GM19468 (cell line): ENCODE measurements at regions not wholly inside any gene's neighbourhood (a gene's known extent, or its start where the extent isn't known, plus 50 kb on each side); places are given as distances from the start of the nearest gene placed in this dataset.

Experiments
- ATAC-seq: cut with Tn5 transposase; IDR thresholded peaks from one replicate; pipeline ENCODE4 v1.9.1; 2021; ENCODE audit warnings: mild to moderate bottlenecking, moderate library complexity, moderate number of reproducible peaks; ENCODE audit not compliant: unreplicated experiment; ENCODE audit errors: extremely low read depth

DNA sequence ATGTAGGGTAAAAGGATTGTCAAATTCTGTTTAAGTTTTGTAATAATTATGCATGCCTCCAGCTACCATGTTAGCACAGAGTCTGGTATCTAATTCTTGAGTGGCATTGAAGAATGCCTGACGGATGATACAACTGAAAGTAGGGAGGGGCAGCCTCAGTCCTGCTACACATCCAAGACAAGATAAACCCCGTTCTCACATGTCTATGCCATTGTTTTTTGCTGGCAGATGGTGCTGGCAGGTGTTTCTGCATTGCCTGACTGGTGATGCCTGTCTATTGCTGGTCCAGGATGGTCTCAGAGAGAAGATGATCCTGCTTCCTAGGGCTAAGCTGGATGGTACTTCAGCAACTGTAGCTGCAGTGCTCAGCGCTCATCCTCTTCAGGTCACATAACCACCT lies 245.8 kb upstream of the NAV3 start:
- no peak for ATAC-seq

DNA sequence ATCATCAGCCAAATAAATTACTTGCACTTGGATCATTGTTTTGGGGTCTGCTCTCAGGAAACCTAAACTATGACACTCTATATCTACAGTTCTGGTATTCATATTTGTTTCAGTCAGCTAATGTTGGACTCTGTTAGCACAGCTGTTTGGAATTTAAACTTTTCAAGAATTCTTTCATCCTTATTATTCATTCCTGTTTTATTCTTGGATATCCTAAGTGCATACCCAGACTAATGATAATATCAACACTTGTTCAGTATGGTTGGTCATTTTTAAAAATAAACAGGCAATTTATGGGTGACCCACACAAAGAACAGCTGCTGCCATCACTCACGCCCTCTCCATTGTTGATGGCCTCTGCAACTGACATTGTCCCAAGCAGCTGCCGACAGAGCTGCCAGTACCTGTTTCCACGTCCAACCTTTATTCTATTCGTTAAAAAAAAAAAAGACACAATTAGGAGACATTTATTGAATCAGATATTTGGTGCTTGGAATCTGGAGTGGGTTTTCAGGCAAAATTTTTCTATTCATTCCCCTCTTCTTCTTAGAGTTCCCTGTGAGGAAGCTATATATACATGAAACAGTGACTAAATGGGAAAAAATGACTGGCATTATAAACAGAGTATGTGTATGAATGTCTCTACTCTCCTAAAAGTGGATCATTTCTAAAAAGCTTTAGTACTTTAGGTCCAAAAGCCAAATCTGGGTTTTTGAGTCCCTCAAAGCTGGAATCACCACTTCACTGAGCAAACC lies 252.1 kb upstream of the NAV3 start:
- ATAC-seq: no peak

DNA sequence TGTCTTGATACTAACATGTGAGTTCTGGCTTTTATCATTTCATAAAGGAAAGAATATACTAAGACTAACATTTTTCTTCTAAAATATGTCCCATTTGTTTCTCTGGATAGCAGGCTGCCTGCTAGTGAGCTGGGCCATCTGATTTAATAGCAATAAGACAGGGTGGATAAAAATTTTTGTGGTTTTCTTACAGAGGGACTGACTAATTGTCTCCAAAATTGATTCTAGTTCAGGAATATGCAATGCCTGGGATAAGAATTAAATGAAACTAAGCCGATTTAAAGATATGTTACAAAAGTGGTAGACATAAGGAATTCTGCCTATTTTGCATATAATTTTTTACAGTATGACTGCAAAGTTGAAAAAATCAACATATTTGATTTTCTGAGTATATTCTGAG lies 252.9 kb upstream of the NAV3 start:
- ATAC-seq: no peak

DNA sequence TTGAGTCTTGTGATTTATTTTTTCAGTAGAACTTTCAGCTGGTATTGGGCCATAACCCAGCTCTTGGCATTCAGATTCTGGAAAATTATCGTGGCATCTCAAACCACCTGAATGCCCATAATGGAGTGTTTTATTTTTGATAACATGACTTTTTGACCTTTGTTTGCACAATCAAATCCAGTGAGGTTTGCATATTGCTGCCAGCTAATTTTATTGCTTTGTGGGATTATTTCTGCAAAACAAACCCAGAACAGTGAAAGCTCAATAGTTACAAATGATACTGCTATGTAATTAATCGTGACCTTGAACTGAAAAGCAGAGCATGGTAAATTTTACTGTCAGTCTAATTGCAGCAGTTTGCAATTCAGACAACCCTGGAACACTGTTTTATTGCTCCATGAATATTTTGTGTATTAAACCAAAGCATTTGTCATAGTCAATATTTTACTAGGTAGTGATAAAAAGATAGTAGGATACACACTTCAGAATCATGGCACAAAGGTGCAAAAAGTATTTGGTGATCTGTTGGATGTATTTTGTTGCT lies 255.2 kb upstream of the NAV3 start:
- no peak for ATAC-seq

DNA sequence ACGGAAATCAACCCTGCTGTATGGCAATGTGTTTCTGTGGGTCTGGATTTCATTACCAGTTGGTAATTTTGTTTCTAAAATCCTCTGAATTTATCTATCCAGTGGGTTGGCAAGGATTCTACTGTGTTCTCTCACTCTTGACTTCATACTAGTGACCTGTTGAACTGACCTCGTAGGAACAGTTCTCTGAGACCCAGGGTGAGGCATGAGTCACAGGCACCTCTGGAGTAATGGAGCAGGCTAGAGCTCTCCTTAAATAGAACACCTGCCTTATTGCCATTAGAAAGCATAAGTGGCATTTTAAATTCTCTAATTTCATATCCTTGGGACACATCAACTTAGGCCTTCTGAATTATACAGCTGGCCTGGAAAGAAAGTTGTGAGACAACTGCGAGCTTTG lies 258.3 kb upstream of the NAV3 start:
- no peak for ATAC-seq

DNA sequence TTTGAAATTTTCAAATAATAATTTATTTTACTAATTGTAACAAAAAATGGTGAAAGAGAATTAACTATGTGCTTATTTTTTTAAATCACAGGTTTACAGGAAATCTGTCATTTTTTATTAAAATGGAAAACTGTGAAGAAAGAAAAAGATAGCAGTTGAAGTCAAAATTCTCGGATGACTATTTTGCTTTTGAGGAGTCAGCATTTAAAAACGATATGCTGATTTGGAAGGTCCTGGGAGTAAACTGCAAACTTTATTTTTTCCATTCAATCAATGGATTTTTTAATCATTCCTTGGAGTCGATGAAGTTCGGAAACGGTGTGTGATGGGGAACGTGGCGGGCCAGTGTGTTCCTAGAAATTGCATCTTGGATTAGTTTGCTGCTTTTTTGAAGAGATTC lies 258.9 kb upstream of the NAV3 start:
- ATAC-seq: no peak

DNA sequence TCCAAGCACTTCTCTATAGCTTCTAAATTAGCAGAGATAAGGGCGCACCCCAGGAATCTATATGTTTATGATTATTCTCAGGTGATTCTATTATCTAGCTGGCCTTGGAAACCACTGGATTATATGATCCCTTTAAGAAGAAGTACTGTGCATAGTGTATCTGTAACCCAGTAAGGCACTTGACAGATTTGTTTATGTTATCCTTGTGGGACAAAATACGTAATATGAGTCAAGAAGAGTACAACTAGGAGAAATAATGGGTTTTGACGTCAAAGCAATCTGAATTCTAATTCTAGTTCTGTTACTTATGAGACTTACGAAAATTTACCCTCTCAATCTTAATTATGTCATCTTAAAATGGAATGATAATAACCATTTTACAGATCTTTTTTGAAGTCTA lies 259.6 kb upstream of the NAV3 start:
- no peak for ATAC-seq

DNA sequence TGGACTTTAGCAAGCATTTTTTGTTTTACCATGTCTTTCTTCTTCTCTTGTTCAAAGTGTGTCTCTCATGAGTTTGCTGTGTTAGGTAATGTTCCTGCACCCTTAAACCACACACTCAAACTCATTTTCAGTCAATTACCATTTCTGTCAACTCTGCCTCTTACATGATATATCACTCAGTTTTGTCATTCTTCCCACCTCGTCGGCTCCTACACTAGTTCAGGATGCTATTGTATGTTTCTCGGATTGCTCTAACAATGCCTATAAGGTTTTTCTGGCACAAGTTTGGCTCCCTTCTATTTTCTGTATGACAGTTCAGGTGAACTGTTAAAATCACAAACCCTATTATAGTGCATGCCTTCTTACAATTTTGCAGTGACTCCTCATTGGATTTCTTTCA lies 260.8 kb upstream of the NAV3 start:
- no peak for ATAC-seq

DNA sequence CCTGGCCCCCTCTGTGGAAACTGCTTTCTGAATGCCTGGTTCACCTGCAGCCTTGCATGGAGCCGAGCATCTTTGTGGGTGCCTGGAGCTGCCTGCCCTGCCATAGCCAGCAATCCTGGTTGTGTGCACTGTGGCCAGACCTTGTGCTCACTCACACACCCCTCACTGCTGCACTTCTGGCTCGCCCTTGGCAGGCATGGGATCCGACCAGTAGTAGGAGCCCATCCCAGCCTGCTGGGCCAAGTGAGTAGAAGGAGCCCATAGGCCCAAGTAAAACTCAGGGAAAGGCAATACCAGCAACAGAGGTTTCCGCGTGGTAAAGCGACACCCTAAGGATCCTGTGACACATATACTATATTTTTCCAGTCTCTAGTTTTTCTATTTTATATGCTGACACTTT lies 270.0 kb upstream of the NAV3 start:
- no peak for ATAC-seq

DNA sequence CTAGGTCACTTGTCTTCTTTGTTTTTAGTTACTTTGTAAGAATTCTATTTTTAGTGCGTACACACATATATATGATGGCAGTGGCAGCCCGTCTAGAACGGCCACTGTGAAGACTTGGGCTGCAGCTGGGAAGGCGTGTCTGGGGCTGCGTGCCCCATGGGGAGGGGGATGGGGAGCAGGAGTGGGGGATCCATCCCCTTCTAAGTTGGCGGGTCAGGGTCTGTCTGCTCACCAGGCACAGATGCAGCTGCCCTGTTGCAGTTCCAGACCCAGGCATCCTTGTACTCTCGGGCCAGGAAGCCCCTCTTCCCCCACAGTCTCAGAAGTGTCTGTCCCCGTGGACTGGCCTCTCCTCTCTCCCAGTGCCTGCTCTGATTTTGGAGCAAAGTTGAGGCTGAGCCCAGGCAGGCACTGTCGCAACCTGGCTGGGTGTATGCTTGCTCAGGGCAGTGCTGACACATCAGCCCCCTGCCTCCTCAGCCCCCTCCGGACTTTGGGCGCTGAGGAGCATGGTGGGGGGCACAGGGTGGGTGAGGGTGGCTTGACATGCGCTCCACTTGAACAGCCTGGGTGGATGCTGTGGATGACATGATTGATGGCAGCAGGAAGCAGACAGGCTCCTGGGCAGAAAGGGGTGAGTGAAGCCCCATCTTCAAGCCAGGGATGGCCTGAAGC lies 271.2 kb upstream of the NAV3 start:
- ATAC-seq: no peak

DNA sequence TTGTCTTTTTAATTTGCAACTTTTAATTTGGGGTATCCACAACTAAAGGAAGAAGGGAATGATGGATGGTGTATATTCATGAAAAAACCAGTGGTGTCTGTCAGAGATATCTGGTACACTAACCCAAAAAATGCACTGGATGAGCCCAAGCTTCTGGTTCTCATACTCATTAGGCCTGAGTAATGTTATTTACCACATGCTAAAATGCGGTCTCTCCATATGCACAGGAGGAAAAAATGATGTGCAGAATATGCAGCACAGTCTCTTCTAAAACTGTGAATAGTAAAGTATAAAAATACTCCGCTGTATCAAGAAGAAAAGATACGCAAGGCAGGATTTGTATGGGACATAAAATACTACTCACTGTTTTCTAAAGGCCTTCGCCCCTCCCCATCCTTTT lies 275.6 kb upstream of the NAV3 start:
- ATAC-seq: no peak

DNA sequence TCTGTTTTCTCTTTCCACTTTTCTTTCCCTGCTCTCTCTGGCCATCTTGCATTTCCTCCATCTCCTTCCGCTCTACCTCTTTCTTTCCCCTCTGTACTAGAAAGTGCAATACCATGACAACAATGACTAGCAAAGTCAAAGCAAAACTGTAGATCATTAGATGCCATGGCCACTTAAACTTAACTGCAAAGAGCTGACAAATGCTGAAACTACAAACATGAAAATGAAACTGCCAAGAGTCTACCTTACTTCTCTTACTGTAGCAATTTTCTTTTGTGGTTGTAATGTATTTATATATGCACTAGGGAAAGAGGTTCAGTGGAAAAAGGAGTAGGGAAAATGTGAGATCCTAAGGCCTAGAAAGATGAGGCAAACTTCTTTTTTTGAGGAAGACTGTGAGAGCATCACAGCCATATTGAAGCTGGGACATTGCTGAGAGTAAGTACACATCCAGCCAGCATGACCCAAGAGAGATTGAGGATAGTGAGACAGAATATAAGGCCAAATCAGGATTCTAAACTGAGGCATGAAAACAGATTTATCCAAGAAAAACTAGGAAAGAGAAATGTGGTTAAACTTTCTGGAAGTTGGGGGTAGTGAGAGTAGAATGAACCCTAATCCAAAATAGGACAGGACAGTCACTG lies 276.6 kb upstream of the NAV3 start:
- peak; percentile 99 for ATAC-seq

DNA sequence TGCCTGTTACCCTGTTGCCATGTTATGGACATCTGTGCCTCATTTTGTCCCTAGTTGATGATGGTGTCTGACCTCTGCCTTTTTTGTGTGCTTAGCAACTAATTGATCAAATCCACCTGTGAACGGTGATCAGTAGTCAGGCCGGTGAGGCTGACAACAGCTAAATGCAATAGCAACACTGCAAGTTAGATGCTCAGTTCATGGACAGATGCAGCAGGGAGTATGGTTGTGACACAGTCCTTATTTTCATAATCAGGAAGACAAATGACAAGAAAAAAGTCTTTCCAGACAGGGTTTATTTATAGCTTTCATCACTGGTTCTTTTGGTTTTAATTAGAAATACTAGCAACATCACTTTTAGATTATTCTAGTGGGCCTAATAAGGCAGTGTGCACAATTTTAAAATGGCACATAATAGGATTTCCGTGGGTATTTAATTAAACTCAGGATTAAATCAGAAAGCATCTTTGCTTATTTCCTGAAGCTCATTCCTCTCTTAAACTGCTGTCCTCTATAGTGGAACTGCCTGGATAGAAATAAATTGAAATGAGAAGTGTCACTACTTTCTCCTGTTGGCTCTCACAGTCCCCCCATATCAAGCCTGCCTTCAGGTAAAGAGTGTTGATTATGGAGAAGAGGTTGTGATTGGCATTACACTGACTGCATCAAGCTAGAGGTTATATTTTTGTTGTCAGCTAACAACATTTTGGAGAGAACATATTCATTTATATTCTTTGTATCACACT lies 281.1 kb upstream of the NAV3 start:
- no peak for ATAC-seq

DNA sequence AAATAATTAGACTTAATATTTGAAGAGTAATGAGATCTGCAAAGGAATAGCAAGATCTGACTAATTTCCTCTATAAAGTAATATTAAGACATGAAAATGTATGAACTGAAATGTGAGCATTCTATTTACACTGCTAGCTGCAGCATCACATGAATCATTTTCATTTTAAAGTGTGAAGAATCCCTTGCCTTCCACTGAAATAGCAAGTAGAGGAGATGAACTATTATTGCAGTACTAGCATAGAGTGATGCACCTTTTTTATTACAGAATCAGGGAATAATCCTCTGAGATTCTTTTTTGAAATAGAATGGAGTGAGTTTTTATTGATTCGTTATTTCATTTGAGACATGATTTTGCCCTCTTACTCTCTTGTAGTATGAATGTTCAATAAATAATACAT lies 281.9 kb upstream of the NAV3 start:
- no peak for ATAC-seq

DNA sequence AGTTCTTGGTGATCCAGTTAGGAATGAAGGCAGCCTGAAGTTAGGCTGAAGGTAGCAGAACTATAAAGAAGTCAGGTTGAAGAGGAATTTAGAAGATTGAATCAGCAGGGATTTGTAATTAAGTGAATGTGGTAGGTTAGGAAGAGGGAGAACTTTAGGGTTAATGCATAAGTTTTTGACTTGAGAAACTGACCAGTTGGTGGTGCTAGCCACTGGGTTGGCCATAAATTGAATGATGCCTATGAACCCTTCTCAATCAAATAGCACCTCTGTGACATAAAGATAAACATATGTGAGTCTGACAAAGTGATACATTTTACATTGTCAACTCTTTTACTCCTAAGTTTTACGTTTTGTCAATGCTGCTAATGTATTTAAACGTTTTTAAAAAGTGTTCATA lies 290.6 kb upstream of the NAV3 start:
- no peak for ATAC-seq

DNA sequence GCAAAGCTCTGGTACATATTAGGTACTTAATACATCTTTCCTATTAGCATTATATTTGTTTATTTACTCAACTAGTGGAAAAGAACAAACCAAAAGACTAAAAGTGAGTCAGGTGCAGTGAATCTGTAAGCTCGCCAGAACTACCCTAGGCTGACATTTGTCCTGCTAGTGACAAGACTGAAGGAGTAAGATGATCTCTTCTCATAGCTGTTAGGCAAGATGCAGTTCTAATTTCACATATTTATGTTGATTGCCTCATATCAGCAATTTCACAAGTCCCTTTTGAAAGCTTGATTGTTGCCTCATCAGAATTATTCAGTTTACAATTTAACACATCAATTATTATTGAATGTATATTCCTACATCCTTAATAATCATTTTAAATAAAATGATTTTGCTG lies 293.0 kb upstream of the NAV3 start:
- no peak for ATAC-seq

DNA sequence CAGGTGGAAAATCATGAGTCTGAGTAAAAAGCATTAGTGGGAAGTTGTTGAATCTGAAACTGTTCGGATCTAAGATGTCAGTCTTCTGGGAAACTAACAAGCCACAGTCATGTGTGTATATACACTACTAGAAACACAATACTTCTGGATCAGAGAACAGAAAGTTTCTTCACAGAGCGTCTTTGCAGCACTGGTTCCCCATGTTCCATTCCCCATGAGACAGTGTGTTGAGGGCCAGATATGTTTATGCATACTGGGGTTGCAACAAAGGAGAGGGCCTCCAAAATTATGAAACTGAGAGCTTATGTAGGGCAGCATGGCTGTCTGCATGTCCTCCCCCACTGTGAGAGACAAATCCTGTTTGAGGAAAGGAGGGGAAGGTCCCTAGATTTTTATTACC lies 295.0 kb upstream of the NAV3 start:
- ATAC-seq: no peak

DNA sequence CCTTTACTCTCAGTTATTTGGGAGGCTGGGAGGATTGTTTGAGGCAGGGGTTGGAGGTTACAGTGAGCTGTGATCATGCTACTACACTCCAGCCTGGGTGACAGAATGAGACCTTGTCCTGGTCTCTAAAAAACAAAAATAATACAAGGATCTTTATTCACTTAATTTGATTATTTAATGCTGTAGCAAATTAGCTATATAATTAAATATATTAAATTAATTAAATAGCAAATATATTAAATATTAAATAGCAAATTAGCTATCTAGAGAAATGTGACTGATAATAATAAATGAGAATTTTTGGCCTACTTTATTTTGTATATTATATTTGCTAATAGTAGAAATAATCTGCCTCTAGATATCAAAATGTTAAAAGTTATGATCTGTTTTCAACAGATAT lies 298.8 kb upstream of the NAV3 start:
- ATAC-seq: no peak

DNA sequence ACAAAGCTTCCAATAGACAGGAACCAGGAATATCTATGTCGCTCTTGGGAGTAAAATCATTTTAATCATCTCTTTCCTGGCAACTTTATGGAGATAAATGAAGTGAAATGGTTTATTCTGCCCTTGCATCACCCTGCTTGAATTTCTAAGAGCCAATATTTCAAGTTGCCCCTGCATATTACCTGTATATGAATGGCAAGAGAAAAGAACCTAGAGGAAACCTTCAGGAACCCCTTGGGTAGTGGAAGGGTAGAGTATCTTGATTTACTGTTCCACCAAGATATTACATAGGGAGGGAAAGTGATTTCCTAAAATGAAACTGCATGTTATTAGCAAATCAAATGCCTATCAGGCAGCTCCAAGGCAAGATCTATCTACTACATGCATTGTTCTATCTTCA lies 308.4 kb upstream of the NAV3 start:
- ATAC-seq: no peak

DNA sequence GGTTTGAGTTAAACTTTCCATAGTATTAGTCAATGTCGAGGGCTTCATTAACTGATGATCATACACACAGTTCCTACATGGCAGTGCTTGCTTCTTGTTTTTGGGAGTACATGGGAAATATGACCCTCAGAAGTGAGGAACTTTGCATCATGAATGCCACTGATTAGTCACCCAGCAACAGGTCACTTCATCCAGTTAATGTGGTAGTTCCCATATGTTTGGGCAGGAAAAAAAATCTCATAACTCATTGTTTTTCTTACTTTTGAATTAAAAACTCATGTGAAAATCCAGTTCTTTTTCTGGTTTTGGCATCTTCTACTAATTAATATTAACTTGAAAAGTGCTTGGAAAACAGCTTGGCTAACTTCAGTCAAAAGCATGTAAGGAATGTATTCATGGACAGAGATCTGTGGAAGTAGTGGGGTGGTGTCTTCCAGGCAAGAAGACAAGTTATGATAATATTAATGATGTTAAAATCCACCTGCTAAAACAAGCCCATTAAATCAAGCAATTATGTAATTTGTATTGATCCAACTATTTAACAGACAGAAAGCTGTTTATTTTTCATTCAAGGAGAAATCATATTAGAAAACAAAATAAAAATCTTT lies 309.1 kb upstream of the NAV3 start:
- ATAC-seq: no peak
